Stimulated activated CD8-positive, alpha-beta memory T cell treated with anti-CD3 and anti-CD28 coated beads, Interleukin-15, amount 100 ng/mL, for 4 hours (primary cell): ENCODE measurements at regions not wholly inside any gene's neighbourhood (a gene's known extent, or its start where the extent isn't known, plus 50 kb on each side); places are given as distances from the start of the nearest gene placed in this dataset.
"Not testable (repeated sequence)": the region's sequence is repeated elsewhere in the genome, so short reads cannot be mapped to it uniquely, and the experiment has no call there.

Source experiments
- DNase-seq, 2 donors: peaks; one replicate each; pipeline ENCODE4 v3.0.0-alpha.2; 2020; ENCODE audit warnings: low read depth in 2 of 2

DNA sequence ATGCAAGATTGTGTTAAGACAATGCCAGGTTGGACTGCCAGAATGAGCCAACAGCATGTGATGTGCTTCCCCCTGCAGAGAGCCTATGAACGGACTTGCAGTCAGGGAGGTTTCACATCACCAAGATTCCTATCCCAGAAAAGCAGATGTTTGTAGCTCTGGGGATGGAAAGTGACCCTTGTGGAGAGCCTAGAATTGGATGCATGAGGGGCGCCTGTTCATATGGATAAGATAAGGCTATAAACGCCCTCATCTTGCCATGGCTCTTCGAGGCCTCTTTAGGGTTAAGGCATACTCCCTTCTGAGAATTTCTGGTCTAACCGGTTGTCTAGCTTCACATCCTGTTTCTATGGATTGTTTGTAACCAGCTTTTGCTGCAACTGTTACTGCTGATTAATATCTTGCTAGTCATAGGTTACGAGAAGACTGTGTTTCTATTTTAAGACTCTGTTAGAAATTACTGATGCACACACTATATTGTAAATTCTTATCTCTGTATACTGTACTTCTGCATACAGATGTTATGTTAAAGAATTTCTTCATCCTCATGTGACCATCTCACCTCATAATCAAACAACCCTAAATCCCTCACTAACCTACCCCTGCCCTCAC is 295.8 kb downstream of the PTGER3 start:
- DNase-seq, result not testable (repeated sequence)

DNA sequence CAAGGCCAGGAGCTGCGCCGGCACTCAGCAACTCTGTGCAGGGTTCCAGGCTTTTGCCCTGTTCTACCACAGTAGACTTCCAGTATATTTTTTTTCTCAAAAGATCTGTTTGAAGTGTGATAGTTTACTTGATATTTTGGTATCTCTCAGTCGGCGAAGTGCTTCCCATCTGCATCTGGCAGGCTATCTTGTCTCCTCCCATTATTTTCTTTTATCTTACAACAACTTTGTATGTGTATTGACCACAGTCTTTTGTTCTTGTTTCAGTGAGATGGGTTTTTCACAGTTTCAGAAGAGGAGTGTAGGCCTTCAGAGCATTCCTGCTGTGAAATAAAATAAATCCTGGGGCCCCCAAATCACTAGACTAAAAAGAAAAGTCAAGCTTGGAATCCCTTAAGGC is 292.9 kb downstream of the PTGER3 start:
- DNase-seq, result no peak

DNA sequence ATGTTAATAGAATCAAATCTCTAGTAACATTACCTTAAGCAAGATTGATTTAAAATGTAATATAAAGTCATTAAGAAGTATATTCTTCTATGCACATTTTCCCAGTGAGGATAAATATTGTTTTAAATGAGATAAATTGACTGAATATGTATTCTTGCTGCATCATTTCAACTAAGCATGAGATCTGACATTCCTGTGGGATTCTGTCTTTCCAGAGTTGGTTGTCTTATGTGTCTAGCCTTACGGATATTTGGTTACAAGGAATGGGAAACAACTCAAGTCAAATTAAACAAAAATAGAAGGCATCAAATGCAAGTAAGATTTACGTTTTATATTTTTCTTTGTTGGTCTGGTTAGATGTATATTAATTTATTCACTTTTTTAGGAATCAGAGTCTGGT is 287.5 kb downstream of the PTGER3 start:
- no peak for DNase-seq

DNA sequence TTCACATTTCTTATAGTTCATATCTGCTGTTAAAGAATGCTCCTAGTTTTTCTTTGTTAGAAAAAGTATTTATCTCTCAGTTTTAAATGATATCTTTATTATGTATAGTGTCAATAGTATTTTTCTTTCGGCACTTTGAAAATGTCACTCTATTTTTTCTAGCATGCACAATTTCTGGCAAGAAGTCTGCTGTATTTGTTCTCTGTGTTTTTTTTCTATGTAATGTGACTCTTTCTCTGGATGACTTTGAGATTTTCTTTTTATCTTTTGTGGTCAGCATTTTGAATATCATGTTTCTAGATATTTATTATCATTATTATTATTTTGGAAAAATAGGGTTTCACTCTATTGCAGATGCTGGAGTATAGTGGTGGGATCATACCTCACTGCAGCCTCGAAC is 285.2 kb downstream of the PTGER3 start:
- DNase-seq, result no peak

- no peak for DNase-seq
Measured at GRCh38 chr1:70764747-70765146, 282.9 kb downstream of the PTGER3 start.

- DNase-seq, result no peak
Measured at GRCh38 chr1:70767377-70767776, 280.2 kb downstream of the PTGER3 start.

- DNase-seq, result no peak
Measured at GRCh38 chr1:70768216-70768615, 279.4 kb downstream of the PTGER3 start.

- no peak for DNase-seq
Measured at GRCh38 chr1:70778056-70778762, 269.4 kb downstream of the PTGER3 start.

- no peak for DNase-seq
Measured at GRCh38 chr1:70778934-70779333, 268.7 kb downstream of the PTGER3 start.

GRCh38 chr1:70779571-70779970 is 268.0 kb downstream of the PTGER3 start:
- DNase-seq, result no peak

GRCh38 chr1:70785287-70785686 is 262.3 kb downstream of the PTGER3 start:
- no peak for DNase-seq

GRCh38 chr1:70790232-70790923 is 257.2 kb downstream of the PTGER3 start:
- no peak for DNase-seq

- not testable (repeated sequence) for DNase-seq
Measured at GRCh38 chr1:70795064-70795463, 252.6 kb downstream of the PTGER3 start.

GRCh38 chr1:70796298-70796697 is 251.3 kb downstream of the PTGER3 start:
- not testable (repeated sequence) for DNase-seq

GRCh38 chr1:70802625-70803024 is 245.0 kb downstream of the PTGER3 start:
- not testable (repeated sequence) for DNase-seq

GRCh38 chr1:70805641-70806040 is 242.0 kb downstream of the PTGER3 start:
- no peak for DNase-seq

DNA sequence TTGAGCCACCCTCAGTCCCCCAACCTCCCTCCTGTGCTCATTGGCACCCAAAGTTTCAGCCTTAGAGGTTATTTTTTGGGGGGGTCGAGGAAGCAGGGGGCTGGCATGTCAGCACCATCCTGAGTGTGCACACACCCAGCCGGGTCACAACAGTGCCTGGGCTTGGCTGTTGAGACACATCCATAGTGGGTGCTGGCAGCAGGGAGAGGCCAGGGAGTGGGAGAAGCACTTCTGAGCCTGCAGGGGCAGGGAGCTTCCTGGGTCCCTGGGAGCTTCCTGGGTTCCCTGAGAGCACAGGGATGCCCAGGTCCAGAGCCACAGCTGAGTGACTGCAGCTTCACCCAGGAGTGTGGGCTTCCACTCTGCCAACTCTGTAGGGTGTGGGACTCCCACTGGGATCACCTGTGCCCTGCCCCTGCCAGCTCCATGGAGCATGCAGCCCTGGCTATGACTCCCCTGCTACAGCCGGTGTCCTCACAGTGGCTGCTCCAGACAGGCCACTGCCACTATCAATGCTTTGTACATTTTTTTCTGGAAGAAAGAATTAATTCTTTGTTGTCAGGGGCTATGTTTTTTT is 240.4 kb downstream of the PTGER3 start:
- no peak for DNase-seq

GRCh38 chr1:70809069-70809468 is 238.5 kb downstream of the PTGER3 start:
- DNase-seq, result no peak

GRCh38 chr1:70811815-70812214 is 235.8 kb downstream of the PTGER3 start:
- no peak for DNase-seq

DNA sequence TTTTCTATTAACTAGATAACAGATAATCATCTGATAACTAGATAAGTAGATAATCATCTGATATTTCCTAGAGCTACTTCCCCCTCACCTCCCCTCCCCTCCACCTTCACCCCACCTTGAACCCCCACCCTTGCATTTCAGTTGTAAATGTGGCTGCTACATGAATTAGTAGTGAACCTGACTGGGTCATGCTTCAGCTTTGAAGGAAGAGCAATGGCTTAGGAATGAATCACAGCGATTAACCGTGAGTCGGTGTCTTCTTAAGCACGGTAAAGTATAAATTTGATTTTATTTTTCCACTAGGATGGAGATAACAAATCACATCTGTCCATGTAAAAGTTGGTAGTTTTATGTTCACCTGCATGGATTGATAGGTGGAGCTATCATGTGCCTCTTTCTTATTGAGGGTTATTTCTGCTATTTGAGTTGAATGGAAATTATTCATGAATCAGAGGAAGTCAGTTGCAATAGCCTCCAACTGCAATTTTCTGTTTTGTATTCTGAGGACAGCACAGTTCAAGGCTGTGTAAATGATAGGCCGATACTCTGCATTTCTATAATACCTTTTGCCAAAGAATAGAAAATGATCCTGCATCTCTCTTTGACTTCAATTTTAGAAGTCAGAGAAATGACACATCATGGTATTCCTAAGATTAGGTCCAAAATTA is 235.0 kb downstream of the PTGER3 start:
- DNase-seq, result no peak

DNA sequence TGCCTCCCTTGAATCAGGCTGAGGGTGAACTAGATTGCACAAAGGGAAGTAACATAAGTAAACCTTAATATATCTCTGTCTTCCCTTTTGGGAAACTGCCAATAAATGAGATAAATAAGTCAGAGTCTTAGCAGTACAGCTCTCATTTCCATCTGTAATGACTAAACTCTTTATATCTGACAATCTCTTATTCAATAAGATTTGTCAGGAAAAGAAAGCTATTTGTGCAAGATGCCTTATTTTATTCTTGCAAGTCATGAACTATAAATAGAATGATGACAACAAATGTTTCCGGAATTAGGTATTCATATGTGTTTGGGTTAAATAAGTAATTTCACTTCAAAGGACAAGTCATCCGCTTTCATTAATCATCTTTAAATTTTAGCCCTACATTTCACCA is 229.2 kb downstream of the PTGER3 start:
- no peak for DNase-seq

DNA sequence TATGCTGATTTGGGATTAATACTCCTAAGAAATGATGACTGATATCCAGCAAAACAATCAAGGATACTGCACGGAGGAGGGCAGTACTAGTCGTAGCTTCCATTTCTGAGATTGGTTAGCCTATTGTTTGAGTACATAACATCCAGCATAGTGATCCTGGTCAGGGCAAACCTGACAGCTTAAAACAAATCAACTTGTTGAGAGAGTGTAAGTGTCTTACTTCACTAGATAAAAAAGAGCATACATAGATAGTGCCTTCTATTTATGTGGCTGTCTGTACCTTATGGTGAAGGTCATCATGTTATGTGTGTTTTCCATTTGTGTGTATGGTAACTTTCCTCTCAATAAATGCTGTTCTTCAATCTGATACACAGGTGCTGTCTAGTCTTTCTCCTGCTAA is 228.4 kb downstream of the PTGER3 start:
- no peak for DNase-seq
